K562 (cell line): ENCODE measurements at regions not wholly inside any gene's neighbourhood (a gene's known extent, or its start where the extent isn't known, plus 50 kb on each side); places are given as distances from the start of the nearest gene placed in this dataset.

Source experiments
- ATAC-seq: fragments of 200-7000 bp; cut with Tn5 transposase; 3 replicates; pipeline ENCODE4 v1.9.1; 2020; ENCODE audit warnings: moderate library complexity
- BruUV-seq: library from RNA; stranded (reverse); fragments of 400-500 nt; replicated peaks from 2 replicates; lab custom pipeline; 2021; lab: Mats Ljungman, UMichigan
- CTCF ChIA-PET: fragments of 300-600 bp; formaldehyde crosslinking; extraction: SDS; loops from one replicate; lab custom pipeline; 2021; ENCODE audit warnings: low intra/inter-chr PET ratio; lab: Yijun Ruan, JAX
- POLR2A ChIA-PET: fragments of 300-600, 350-650 bp; sonication (Branson Sonifier 250); formaldehyde crosslinking; extraction: SDS; loops from one replicate; lab custom pipeline; 2021; ENCODE audit warnings: antibody characterized with exemption, inconsistent platforms; lab: Yijun Ruan, JAX
- DNase-seq, 4 experiments: peaks; one replicate each; pipeline versions ENCODE4 v3.0.0 to v3.0.0-alpha.2; 2011 to 2018; ENCODE audit warnings: low spot score in 3 of 4, mixed read lengths in 3 of 4; ENCODE audit errors: extremely low read depth in 1 of 4
- FAIRE-seq: peaks from 2 replicates; lab custom pipeline; 2011; peaks lifted over from hg19 to GRCh38; lab: Jason Lieb, UNC
- H2AFZ ChIP-seq: 2 replicates; pipeline ENCODE4 v1.6.0; 2011; ENCODE audit warnings: low read depth, low read length, control low read depth, inconsistent platforms
- H3K27ac ChIP-seq: fragments of 200-600 bp; 3 replicates; pipeline ENCODE4 v1.8.0; 2011; ENCODE audit warnings: low read depth, mild to moderate bottlenecking, control low read depth, inconsistent platforms, low read length, moderate library complexity, mixed read lengths; ENCODE audit errors: extremely low read depth
- H3K27me3 ChIP-seq, 2 experiments: fragments of 300-600 bp in 1 of 2; 2 replicates in 1 of 2; 3 replicates in 1 of 2; pipeline versions ENCODE4 v1.6.0 to v1.8.0; 2011; ENCODE audit warnings: inconsistent platforms in 2 of 2, low read length in 2 of 2, mild to moderate bottlenecking in 1 of 2, mixed read lengths in 1 of 2, moderate library complexity in 1 of 2; ENCODE audit not compliant: control insufficient read depth in 2 of 2, insufficient read depth in 2 of 2
- H3K36me3 ChIP-seq: fragments of 300-600 bp; 3 replicates; pipeline ENCODE4 v1.8.0; 2011; ENCODE audit warnings: mild to moderate bottlenecking, low read length, inconsistent platforms; ENCODE audit not compliant: control insufficient read depth, insufficient read depth
- H3K4me1 ChIP-seq, 2 experiments: fragments of 200-600 bp in 1 of 2; replicated peaks in 1 of 2; 2 replicates in 1 of 2; 3 replicates in 1 of 2; pipeline versions ENCODE4 v1.5.1 to v1.8.0; 2011; ENCODE audit warnings: inconsistent platforms in 2 of 2, low read length in 2 of 2, mild to moderate bottlenecking in 1 of 2, mixed read lengths in 1 of 2, moderate library complexity in 1 of 2; ENCODE audit not compliant: control insufficient read depth in 2 of 2, insufficient read depth in 2 of 2
- H3K4me2 ChIP-seq: 2 replicates; pipeline ENCODE4 v1.6.1; 2011; ENCODE audit warnings: low read length, control low read depth, inconsistent platforms, mixed read lengths; ENCODE audit not compliant: insufficient read depth
- H3K4me3 ChIP-seq: fragments of 200-600 bp; sonication (generic), shearing (Covaris generic); 2 replicates; pipeline ENCODE4 v1.5.1; 2016; ENCODE audit warnings: control low read depth, inconsistent platforms
- H3K79me2 ChIP-seq: fragments of 200-600 bp; 3 replicates; pipeline ENCODE4 v1.8.0; 2011; ENCODE audit warnings: low read length, inconsistent platforms; ENCODE audit not compliant: control insufficient read depth, insufficient read depth
- H3K9ac ChIP-seq, 2 experiments: 2 replicates each; pipeline versions ENCODE4 v1.6.0 to v1.6.1; 2011; ENCODE audit warnings: low read depth in 2 of 2, low read length in 2 of 2, control low read depth in 1 of 2, inconsistent platforms in 1 of 2, mild to moderate bottlenecking in 1 of 2, mixed read lengths in 1 of 2; ENCODE audit not compliant: insufficient read depth in 1 of 2
- H3K9me1 ChIP-seq: one replicate; pipeline ENCODE4 v1.6.0; 2011; ENCODE audit warnings: inconsistent platforms, mild to moderate bottlenecking, low read length, moderate library complexity; ENCODE audit not compliant: control insufficient read depth, insufficient read depth
- H3K9me3 ChIP-seq: replicated peaks from 2 replicates; pipeline ENCODE4 v1.5.1; 2011; ENCODE audit warnings: low read depth, low read length, inconsistent platforms; ENCODE audit not compliant: control insufficient read depth, insufficient read depth
- H4K20me1 ChIP-seq: replicated peaks from 2 replicates; pipeline ENCODE4 v1.6.1; 2011; ENCODE audit warnings: low read length, inconsistent platforms, mixed read lengths; ENCODE audit not compliant: control insufficient read depth, insufficient read depth
- DPF2 ChIP-seq: fragments of 450-650 bp; IDR thresholded peaks from 2 replicates; pipeline ENCODE4 v1.6.1; 2016
- RFX5 ChIP-seq: IDR thresholded peaks from 2 replicates; pipeline ENCODE4 v1.6.1; 2011; ENCODE audit warnings: low read depth, mild to moderate bottlenecking, improper control_type of control experiment, low read length
- ZNF384 ChIP-seq: IDR thresholded peaks from 2 replicates; pipeline ENCODE4 v1.6.1; 2012; ENCODE audit warnings: low read depth, low read length, improper control_type of control experiment
- ZNF75A ChIP-seq: fragments of 450-650 bp; formaldehyde crosslinking; IDR thresholded peaks from 2 replicates; pipeline ENCODE4 v1.4.0; 2020; ENCODE audit warnings: mild to moderate bottlenecking
- WGBS: fragments of 100-300 bp; shearing (Covaris generic); methylation state at CpG from one replicate; pipeline ENCODE4 v1.1.6; 2016; ENCODE audit warnings: low coverage, mixed read lengths; ENCODE audit not compliant: insufficient coverage; ENCODE audit errors: missing lambda C conversion rate; 5-methylcytosine and 5-hydroxymethylcytosine counted together
- in situ Hi-C: fragments of 300-500 bp; cut with MboI; formaldehyde crosslinking; loops from 4 replicates; pipeline ENCODE4 v1.15.0; 2018; ENCODE audit warnings: inconsistent platforms, mixed read lengths
- intact Hi-C: fragments of 100-400 bp; cut with micrococcal nuclease; formaldehyde crosslinking; loops from 2 replicates; pipeline ENCODE4 v1.14.2; 2022
- TF ChIP-seq, protein P1 (sequence below): fragments of 450-650 bp; IDR thresholded peaks from 2 replicates; pipeline ENCODE4 v1.6.1; 2016; ENCODE audit warnings: missing biosample characterization, missing genetic modification characterization
- TF ChIP-seq, protein P2 (sequence below): IDR thresholded peaks from 2 replicates; pipeline ENCODE4 v1.6.1; 2011; ENCODE audit not compliant: insufficient read length; ENCODE audit errors: extremely low read depth
- TF ChIP-seq, protein P3 (sequence below): fragments of 450-650 bp; IDR thresholded peaks from 2 replicates; pipeline ENCODE4 v1.6.1; 2017; ENCODE audit warnings: antibody characterized with exemption, mild to moderate bottlenecking

DNA sequence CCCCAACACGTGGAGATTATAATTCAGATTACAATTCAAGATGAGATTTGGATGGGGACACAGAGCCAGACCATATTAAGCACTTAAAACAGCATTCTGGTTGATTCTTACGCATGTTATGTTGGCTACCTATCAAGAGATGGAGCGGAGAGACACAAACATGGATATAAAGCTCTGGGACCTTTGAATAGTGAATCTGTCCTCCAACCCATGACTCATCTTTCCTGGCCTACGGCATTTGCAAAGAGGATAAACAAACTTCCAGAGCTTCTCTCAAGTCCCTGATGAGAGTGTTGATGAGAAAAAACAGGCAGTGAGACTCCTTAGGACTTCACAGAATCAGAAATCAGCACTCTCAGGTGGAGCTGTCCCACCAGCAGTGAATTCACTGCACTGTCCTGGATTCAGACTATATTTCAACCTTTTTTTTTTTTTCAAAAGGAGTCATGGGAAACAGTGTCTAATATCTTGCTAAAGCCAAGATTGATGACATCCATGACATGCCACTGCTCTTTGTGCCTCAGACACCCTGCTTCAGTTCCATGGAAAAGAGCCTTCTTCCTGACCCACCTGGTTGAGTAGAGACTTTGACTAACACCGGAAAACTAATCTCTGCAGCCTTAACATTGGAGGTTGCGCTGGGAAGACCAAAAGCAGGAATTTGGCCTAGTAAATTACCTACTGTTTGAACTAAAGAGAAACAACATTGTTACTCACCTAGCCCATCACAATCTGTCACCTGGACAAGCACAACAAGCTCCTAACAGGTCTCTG lies 62.1 kb upstream of the NPAS2 start:
- no peaks in the 10 kb centered on the region for H3K9me1 ChIP-seq
- ATAC-seq (no peak), DNase-seq (no peak), FAIRE-seq (no peak)
- H3K4me1 ChIP-seq, result no peaks in the 10 kb centered on the region
- H3K36me3 ChIP-seq, result no peaks in the 10 kb centered on the region
- no peak for TF ChIP-seq RFX5
- TF ChIP-seq, protein P1, sequence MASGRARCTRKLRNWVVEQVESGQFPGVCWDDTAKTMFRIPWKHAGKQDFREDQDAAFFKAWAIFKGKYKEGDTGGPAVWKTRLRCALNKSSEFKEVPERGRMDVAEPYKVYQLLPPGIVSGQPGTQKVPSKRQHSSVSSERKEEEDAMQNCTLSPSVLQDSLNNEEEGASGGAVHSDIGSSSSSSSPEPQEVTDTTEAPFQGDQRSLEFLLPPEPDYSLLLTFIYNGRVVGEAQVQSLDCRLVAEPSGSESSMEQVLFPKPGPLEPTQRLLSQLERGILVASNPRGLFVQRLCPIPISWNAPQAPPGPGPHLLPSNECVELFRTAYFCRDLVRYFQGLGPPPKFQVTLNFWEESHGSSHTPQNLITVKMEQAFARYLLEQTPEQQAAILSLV (tag), result no peak
- TF ChIP-seq, protein P2, sequence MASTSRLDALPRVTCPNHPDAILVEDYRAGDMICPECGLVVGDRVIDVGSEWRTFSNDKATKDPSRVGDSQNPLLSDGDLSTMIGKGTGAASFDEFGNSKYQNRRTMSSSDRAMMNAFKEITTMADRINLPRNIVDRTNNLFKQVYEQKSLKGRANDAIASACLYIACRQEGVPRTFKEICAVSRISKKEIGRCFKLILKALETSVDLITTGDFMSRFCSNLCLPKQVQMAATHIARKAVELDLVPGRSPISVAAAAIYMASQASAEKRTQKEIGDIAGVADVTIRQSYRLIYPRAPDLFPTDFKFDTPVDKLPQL, result no peak
- TF ChIP-seq ZNF75A (CRISPR knock-in tag), result no peak
- no peak for TF ChIP-seq ZNF384
- TF ChIP-seq, protein P3, sequence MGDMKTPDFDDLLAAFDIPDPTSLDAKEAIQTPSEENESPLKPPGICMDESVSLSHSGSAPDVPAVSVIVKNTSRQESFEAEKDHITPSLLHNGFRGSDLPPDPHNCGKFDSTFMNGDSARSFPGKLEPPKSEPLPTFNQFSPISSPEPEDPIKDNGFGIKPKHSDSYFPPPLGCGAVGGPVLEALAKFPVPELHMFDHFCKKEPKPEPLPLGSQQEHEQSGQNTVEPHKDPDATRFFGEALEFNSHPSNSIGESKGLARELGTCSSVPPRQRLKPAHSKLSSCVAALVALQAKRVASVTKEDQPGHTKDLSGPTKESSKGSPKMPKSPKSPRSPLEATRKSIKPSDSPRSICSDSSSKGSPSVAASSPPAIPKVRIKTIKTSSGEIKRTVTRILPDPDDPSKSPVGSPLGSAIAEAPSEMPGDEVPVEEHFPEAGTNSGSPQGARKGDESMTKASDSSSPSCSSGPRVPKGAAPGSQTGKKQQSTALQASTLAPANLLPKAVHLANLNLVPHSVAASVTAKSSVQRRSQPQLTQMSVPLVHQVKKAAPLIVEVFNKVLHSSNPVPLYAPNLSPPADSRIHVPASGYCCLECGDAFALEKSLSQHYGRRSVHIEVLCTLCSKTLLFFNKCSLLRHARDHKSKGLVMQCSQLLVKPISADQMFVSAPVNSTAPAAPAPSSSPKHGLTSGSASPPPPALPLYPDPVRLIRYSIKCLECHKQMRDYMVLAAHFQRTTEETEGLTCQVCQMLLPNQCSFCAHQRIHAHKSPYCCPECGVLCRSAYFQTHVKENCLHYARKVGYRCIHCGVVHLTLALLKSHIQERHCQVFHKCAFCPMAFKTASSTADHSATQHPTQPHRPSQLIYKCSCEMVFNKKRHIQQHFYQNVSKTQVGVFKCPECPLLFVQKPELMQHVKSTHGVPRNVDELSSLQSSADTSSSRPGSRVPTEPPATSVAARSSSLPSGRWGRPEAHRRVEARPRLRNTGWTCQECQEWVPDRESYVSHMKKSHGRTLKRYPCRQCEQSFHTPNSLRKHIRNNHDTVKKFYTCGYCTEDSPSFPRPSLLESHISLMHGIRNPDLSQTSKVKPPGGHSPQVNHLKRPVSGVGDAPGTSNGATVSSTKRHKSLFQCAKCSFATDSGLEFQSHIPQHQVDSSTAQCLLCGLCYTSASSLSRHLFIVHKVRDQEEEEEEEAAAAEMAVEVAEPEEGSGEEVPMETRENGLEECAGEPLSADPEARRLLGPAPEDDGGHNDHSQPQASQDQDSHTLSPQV, result no peak
- no peak for TF ChIP-seq DPF2
- POLR2A ChIA-PET, result no interaction called here
- H3K4me3 ChIP-seq, result no peak overlapping the region
- intact Hi-C loops, result no loop called here
- no peaks in the 10 kb centered on the region for H3K9me3 ChIP-seq
- H3K27me3 ChIP-seq, result no peaks in the 10 kb centered on the region; a peak in 1 of 5 replicates
- no peaks in the 10 kb centered on the region for H3K79me2 ChIP-seq
- in situ Hi-C loops, result no loop called here
- H3K27ac ChIP-seq, result no peak overlapping the region
- no peak overlapping the region for H3K4me2 ChIP-seq
- no TSS peak for BruUV-seq
- CTCF ChIA-PET, result no interaction called here
- 5% methylated on average over 6 of the region's 6 CpGs for WGBS
- no peak overlapping the region for H3K9ac ChIP-seq
- H4K20me1 ChIP-seq, result no peaks in the 10 kb centered on the region
- no peak overlapping the region for H2AFZ ChIP-seq
